D721Med (cell line): ENCODE measurements at regions not wholly inside any gene's neighbourhood (a gene's known extent, or its start where the extent isn't known, plus 50 kb on each side); places are given as distances from the start of the nearest gene placed in this dataset.

Experiments
- DNase-seq: peaks from one replicate; pipeline ENCODE4 v3.0.0; 2011; ENCODE audit warnings: low spot score; ENCODE audit not compliant: insufficient read length
- FAIRE-seq: peaks from 2 replicates; lab custom pipeline; 2011; peaks lifted over from hg19 to GRCh38; lab: Jason Lieb, UNC
- CTCF ChIP-seq: IDR thresholded peaks from 2 replicates; pipeline ENCODE4 v1.5.1; 2012; ENCODE audit warnings: mild to moderate bottlenecking, control low read depth; ENCODE audit not compliant: insufficient read depth; ENCODE audit errors: missing control alignments

- no peak for TF ChIP-seq CTCF
- FAIRE-seq = no peak
- no peak for DNase-seq
These were observed 92.8 kb upstream of the UNC5C start for GRCh38 chr4:95641571-95641970.

- no peak for FAIRE-seq
- DNase-seq = no peak
- TF ChIP-seq CTCF = no peak
These were observed 91.5 kb upstream of the UNC5C start for GRCh38 chr4:95640311-95640710.

GRCh38 chr4:95638920-95639501 lies 90.2 kb upstream of the UNC5C start:
- FAIRE-seq (no peak), DNase-seq (no peak)
- TF ChIP-seq CTCF = no peak

GRCh38 chr4:95637043-95637600 lies 88.3 kb upstream of the UNC5C start:
- no peak for TF ChIP-seq CTCF
- DNase-seq = no peak
- peak; percentile 11 for FAIRE-seq

GRCh38 chr4:95636061-95636460 lies 87.3 kb upstream of the UNC5C start:
- FAIRE-seq (no peak), DNase-seq (no peak)
- TF ChIP-seq CTCF = no peak

- DNase-seq (no peak), FAIRE-seq (peak; percentile 32)
- TF ChIP-seq CTCF = no peak
These were observed 78.9 kb upstream of the UNC5C start for GRCh38 chr4:95627709-95628108.

GRCh38 chr4:95627024-95627605 lies 78.3 kb upstream of the UNC5C start:
- TF ChIP-seq CTCF = no peak
- DNase-seq (no peak), FAIRE-seq (peak; percentile 88)
